HG02588 (cell line): ENCODE measurements at regions not wholly inside any gene's neighbourhood (a gene's known extent, or its start where the extent isn't known, plus 50 kb on each side); places are given as distances from the start of the nearest gene placed in this dataset.

ENCODE experiments used
- ATAC-seq: cut with Tn5 transposase; IDR thresholded peaks from one replicate; pipeline ENCODE4 v1.9.1; 2021; ENCODE audit warnings: mild to moderate bottlenecking, moderate library complexity; ENCODE audit not compliant: unreplicated experiment

- ATAC-seq = peak; percentile 87
Observed at GRCh38 chr2:64767670-64768468, 114.2 kb upstream of the SERTAD2 start.

GRCh38 chr2:64768491-64769005 is 114.8 kb upstream of the SERTAD2 start:
- no peak for ATAC-seq

- ATAC-seq = no peak
Observed at GRCh38 chr2:64769392-64770044, 115.8 kb upstream of the SERTAD2 start.

GRCh38 chr2:64770137-64770780 is 116.5 kb upstream of the SERTAD2 start:
- ATAC-seq = no peak

- no peak for ATAC-seq
Observed at GRCh38 chr2:64770781-64771334, 117.1 kb upstream of the SERTAD2 start.

- ATAC-seq = no peak
Observed at GRCh38 chr2:64771737-64772136, 118.0 kb upstream of the SERTAD2 start.

- no peak for ATAC-seq
Observed at GRCh38 chr2:64773461-64774118, 119.9 kb upstream of the SERTAD2 start.

GRCh38 chr2:64777841-64778240 is 124.1 kb upstream of the SERTAD2 start:
- ATAC-seq = no peak

- no peak for ATAC-seq
Observed at GRCh38 chr2:64779117-64779690, 125.5 kb upstream of the SERTAD2 start.

GRCh38 chr2:64780041-64780440 is 126.3 kb upstream of the SERTAD2 start:
- ATAC-seq = no peak

- no peak for ATAC-seq
Observed at GRCh38 chr2:64781711-64782390, 128.1 kb upstream of the SERTAD2 start.

- ATAC-seq = no peak
Observed at GRCh38 chr2:64784168-64785061, 130.7 kb upstream of the SERTAD2 start.

GRCh38 chr2:64785245-64785644 is 131.5 kb upstream of the SERTAD2 start:
- no peak for ATAC-seq

GRCh38 chr2:64786343-64787018 is 132.8 kb upstream of the SERTAD2 start:
- ATAC-seq = no peak

GRCh38 chr2:64787019-64787365 is 133.3 kb upstream of the SERTAD2 start:
- no peak for ATAC-seq

GRCh38 chr2:64787698-64788097 is 134.0 kb upstream of the SERTAD2 start:
- ATAC-seq = no peak

- no peak for ATAC-seq
Observed at GRCh38 chr2:64789466-64790320, 136.0 kb upstream of the SERTAD2 start.

GRCh38 chr2:64792300-64792699 is 138.6 kb upstream of the SERTAD2 start:
- no peak for ATAC-seq
